ENCODE measurements at regions not wholly inside any gene's neighbourhood (a gene's known extent, or its start where the extent isn't known, plus 50 kb on each side); places are given as distances from the start of the nearest gene placed in this dataset.

DNA sequence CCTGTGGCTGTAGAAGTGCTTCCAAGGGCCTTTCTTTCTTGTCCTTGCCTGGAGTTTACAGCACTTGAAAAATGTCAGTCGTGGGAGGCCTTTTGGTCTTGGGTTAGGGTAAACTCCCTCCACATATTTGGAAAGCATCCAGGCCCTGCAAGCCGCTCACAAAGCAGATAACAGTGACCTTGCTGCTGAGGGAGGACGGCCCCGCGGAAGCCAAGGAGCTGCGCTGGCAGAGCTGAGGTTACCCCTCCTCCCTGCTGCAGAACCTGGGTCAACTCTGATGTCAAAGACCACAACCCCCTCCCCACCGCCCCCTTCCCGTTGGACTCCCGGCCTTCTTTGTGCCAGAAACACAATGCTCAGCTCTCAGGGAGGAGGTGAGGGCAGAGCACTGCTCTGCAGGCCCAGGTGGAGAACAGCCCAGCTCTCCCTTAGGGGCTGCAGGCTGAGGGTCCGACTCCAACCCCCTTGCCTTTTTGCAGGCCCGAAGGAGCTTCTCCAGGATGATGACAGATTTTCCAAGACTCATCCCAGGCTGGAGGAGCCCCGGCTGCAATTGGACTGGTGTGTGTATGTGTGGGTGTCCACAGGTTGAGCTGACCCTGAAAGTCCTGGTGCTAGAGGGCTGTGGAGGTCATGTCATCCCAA is 957.6 kb upstream of the ZNF722 start:
- H3K27ac Mint-ChIP-seq = no peak overlapping the region
- TF ChIP-seq NANOG (IDR thresholded peaks at IDR 0.05; ENCODE audit: borderline replicate concordance) (no peak), ZNF331 (CRISPR knock-in tag; IDR thresholded peaks at IDR 0.05; ENCODE audit: low read depth) (no peak), POLR2AphosphoS5 (IDR thresholded peaks at IDR 0.05; ENCODE audit: low read depth) (no peak), CREB1 (CRISPR knock-in tag; IDR thresholded peaks at IDR 0.05; ENCODE audit: low read depth) (no peak), EZH2phosphoT487 (IDR thresholded peaks at IDR 0.05; ENCODE audit: unreplicated experiment) (no peak), JUNB (IDR thresholded peaks at IDR 0.05; ENCODE audit: unreplicated experiment) (no peak), ZNF462 (CRISPR knock-in tag; IDR thresholded peaks at IDR 0.05) (no peak), CTCF (conservative IDR thresholded peaks at IDR 0.05; ENCODE audit: low read depth in 2 of 2) (no peak), STAT1 (IDR thresholded peaks at IDR 0.05; ENCODE audit: unreplicated experiment) (no peak), EZH2 (IDR thresholded peaks at IDR 0.05; ENCODE audit: low read depth, unreplicated experiment) (no peak), ZNF114 (CRISPR knock-in tag; IDR thresholded peaks at IDR 0.05) (no peak)
- TF ChIP-seq, protein P1, sequence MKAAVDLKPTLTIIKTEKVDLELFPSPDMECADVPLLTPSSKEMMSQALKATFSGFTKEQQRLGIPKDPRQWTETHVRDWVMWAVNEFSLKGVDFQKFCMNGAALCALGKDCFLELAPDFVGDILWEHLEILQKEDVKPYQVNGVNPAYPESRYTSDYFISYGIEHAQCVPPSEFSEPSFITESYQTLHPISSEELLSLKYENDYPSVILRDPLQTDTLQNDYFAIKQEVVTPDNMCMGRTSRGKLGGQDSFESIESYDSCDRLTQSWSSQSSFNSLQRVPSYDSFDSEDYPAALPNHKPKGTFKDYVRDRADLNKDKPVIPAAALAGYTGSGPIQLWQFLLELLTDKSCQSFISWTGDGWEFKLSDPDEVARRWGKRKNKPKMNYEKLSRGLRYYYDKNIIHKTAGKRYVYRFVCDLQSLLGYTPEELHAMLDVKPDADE (IDR thresholded peaks at IDR 0.05) = no peak
- TF ChIP-seq, protein P2, sequence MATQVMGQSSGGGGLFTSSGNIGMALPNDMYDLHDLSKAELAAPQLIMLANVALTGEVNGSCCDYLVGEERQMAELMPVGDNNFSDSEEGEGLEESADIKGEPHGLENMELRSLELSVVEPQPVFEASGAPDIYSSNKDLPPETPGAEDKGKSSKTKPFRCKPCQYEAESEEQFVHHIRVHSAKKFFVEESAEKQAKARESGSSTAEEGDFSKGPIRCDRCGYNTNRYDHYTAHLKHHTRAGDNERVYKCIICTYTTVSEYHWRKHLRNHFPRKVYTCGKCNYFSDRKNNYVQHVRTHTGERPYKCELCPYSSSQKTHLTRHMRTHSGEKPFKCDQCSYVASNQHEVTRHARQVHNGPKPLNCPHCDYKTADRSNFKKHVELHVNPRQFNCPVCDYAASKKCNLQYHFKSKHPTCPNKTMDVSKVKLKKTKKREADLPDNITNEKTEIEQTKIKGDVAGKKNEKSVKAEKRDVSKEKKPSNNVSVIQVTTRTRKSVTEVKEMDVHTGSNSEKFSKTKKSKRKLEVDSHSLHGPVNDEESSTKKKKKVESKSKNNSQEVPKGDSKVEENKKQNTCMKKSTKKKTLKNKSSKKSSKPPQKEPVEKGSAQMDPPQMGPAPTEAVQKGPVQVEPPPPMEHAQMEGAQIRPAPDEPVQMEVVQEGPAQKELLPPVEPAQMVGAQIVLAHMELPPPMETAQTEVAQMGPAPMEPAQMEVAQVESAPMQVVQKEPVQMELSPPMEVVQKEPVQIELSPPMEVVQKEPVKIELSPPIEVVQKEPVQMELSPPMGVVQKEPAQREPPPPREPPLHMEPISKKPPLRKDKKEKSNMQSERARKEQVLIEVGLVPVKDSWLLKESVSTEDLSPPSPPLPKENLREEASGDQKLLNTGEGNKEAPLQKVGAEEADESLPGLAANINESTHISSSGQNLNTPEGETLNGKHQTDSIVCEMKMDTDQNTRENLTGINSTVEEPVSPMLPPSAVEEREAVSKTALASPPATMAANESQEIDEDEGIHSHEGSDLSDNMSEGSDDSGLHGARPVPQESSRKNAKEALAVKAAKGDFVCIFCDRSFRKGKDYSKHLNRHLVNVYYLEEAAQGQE (IDR thresholded peaks at IDR 0.05; ENCODE audit: unreplicated experiment) = no peak
- peaks cover 13% of the 10 kb centered on the region for H3K27me3 Mint-ChIP-seq (ENCODE audit: insufficient read depth, low read depth, poor library complexity)
- H3K4me1 Mint-ChIP-seq = no peaks in the 10 kb centered on the region
- no peak for ATAC-seq
- H2AFZ ChIP-seq = no peak overlapping the region
- H3K36me3 Mint-ChIP-seq (ENCODE audit: low read depth) = peaks cover 56% of the 10 kb centered on the region
- H3K9me2 ChIP-seq (ENCODE audit: insufficient read depth) = no peaks in the 10 kb centered on the region
- no peaks in the 10 kb centered on the region for H3K27me3 ChIP-seq (ENCODE audit: insufficient read depth)
- H3K9me3 Mint-ChIP-seq = peaks cover 79% of the 10 kb centered on the region; the same call in 2 of the 3 replicates
- no peaks in the 10 kb centered on the region for H4K20me1 ChIP-seq (replicated peaks; ENCODE audit: insufficient read depth)
- H3K36me3 ChIP-seq (ENCODE audit: insufficient read depth) = peaks cover 7% of the 10 kb centered on the region; the same call in 1 of the 2 replicates
- H3K4me2 ChIP-seq = no peak overlapping the region
- H3F3A ChIP-seq (replicated peaks; ENCODE audit: low read depth) = no peaks in the 10 kb centered on the region
- H3K4me1 ChIP-seq (ENCODE audit: insufficient read depth) = no peaks in the 10 kb centered on the region
- no peak overlapping the region for H3K4me3 Mint-ChIP-seq
- H3K79me2 ChIP-seq (replicated peaks; ENCODE audit: insufficient read depth) = no peaks in the 10 kb centered on the region
- no peak overlapping the region for H3K27ac ChIP-seq (ENCODE audit: low read depth)
- no peak for DNase-seq (ENCODE audit: low spot score)
- no peak overlapping the region for H3K4me3 ChIP-seq
